Parathyroid adenoma (tissue), 2 donors: ENCODE measurements at regions not wholly inside any gene's neighbourhood (a gene's known extent, or its start where the extent isn't known, plus 50 kb on each side); places are given as distances from the start of the nearest gene placed in this dataset.

Source experiments
- H2AFZ ChIP-seq: fragments of 300-600 bp; sonication (generic); one replicate; pipeline ENCODE4 v1.7.0; 2017; ENCODE audit warnings: antibody characterized with exemption, mild to moderate bottlenecking
- H3K27ac ChIP-seq: fragments of 300-600 bp; sonication (generic); one replicate; pipeline ENCODE4 v1.7.0; 2017
- H3K27me3 ChIP-seq: fragments of 300-600 bp; sonication (generic); one replicate; pipeline ENCODE4 v1.7.0; 2017; ENCODE audit warnings: low read length; ENCODE audit not compliant: control insufficient read depth, insufficient read depth
- H3K36me3 ChIP-seq: fragments of 300-600 bp; sonication (generic); one replicate; pipeline ENCODE4 v1.7.0; 2017; ENCODE audit warnings: low read length; ENCODE audit not compliant: control insufficient read depth, insufficient read depth
- H3K4me1 ChIP-seq: fragments of 300-600 bp; sonication (generic); one replicate; pipeline ENCODE4 v1.7.0; 2017; ENCODE audit warnings: control low read depth
- H3K4me2 ChIP-seq: fragments of 300-600 bp; sonication (generic); one replicate; pipeline ENCODE4 v1.7.0; 2017; ENCODE audit warnings: low read length
- H3K4me3 ChIP-seq: fragments of 300-600 bp; sonication (generic); one replicate; pipeline ENCODE4 v1.7.0; 2017; ENCODE audit warnings: low read depth, low read length
- H3K79me2 ChIP-seq: fragments of 300-600 bp; sonication (generic); one replicate; pipeline ENCODE4 v1.7.0; 2017; ENCODE audit warnings: control low read depth
- H3K9ac ChIP-seq: fragments of 300-600 bp; sonication (generic); one replicate; pipeline ENCODE4 v1.7.0; 2017; ENCODE audit warnings: mild to moderate bottlenecking
- H3K9me3 ChIP-seq: fragments of 300-600 bp; sonication (generic); one replicate; pipeline ENCODE4 v1.7.0; 2017; ENCODE audit warnings: low read length; ENCODE audit not compliant: control insufficient read depth
- CTCF ChIP-seq: fragments of 300-600 bp; sonication (generic); IDR thresholded peaks from one replicate; pipeline ENCODE4 v1.7.0; 2017; ENCODE audit warnings: antibody characterized with exemption, mild to moderate bottlenecking
- donor health status: primary hyperparathyroidism.

GRCh38 chr9:18353473-18353872, 120.5 kb upstream of the ADAMTSL1 start:
- no peak for TF ChIP-seq CTCF
- no peak overlapping the region for H3K9ac ChIP-seq
- H3K9me3 ChIP-seq = no peaks in the 10 kb centered on the region
- no peaks in the 10 kb centered on the region for H3K79me2 ChIP-seq
- H3K27me3 ChIP-seq = no peaks in the 10 kb centered on the region
- no peak overlapping the region for H3K27ac ChIP-seq
- H3K4me2 ChIP-seq = no peak overlapping the region
- H3K4me1 ChIP-seq = no peaks in the 10 kb centered on the region
- H2AFZ ChIP-seq = no peak overlapping the region
- no peaks in the 10 kb centered on the region for H3K36me3 ChIP-seq
- H3K4me3 ChIP-seq = no peak overlapping the region

- no peak overlapping the region for H3K9ac ChIP-seq
- H3K27me3 ChIP-seq = no peaks in the 10 kb centered on the region
- peaks cover 3% of the 10 kb centered on the region for H3K4me1 ChIP-seq
- H3K9me3 ChIP-seq = no peaks in the 10 kb centered on the region
- no peak for TF ChIP-seq CTCF
- H3K27ac ChIP-seq = no peak overlapping the region
- no peak overlapping the region for H3K4me3 ChIP-seq
- no peak overlapping the region for H2AFZ ChIP-seq
- H3K79me2 ChIP-seq = no peaks in the 10 kb centered on the region
- no peak overlapping the region for H3K4me2 ChIP-seq
- H3K36me3 ChIP-seq = no peaks in the 10 kb centered on the region
Observed at GRCh38 chr9:18357321-18357720, 116.6 kb upstream of the ADAMTSL1 start.

GRCh38 chr9:18358325-18358724, 115.6 kb upstream of the ADAMTSL1 start:
- H3K79me2 ChIP-seq = no peaks in the 10 kb centered on the region
- H2AFZ ChIP-seq = no peak overlapping the region
- H3K4me2 ChIP-seq = no peak overlapping the region
- no peaks in the 10 kb centered on the region for H3K36me3 ChIP-seq
- no peak for TF ChIP-seq CTCF
- no peak overlapping the region for H3K27ac ChIP-seq
- H3K9me3 ChIP-seq = no peaks in the 10 kb centered on the region
- peaks cover 3% of the 10 kb centered on the region for H3K4me1 ChIP-seq
- H3K27me3 ChIP-seq = no peaks in the 10 kb centered on the region
- H3K4me3 ChIP-seq = no peak overlapping the region
- no peak overlapping the region for H3K9ac ChIP-seq

GRCh38 chr9:18359335-18359734, 114.6 kb upstream of the ADAMTSL1 start:
- Histone ChIP-seq H3K4me1 (peaks cover 3% of the 10 kb centered on the region), H3K27ac (no peak overlapping the region), H3K36me3 (no peaks in the 10 kb centered on the region), H3K27me3 (no peaks in the 10 kb centered on the region), H3K4me3 (no peak overlapping the region), H3K9ac (no peak overlapping the region), H3K79me2 (no peaks in the 10 kb centered on the region), H3K4me2 (no peak overlapping the region), H3K9me3 (no peaks in the 10 kb centered on the region), H2AFZ (no peak overlapping the region)
- TF ChIP-seq CTCF = no peak

- Histone ChIP-seq H2AFZ (peak overlapping the region; percentile 29), H3K4me2 (no peak overlapping the region), H3K9ac (no peak overlapping the region), H3K9me3 (no peaks in the 10 kb centered on the region), H3K36me3 (no peaks in the 10 kb centered on the region), H3K79me2 (no peaks in the 10 kb centered on the region), H3K27me3 (no peaks in the 10 kb centered on the region), H3K4me3 (no peak overlapping the region), H3K4me1 (peaks cover 3% of the 10 kb centered on the region), H3K27ac (no peak overlapping the region)
- TF ChIP-seq CTCF = no peak
Observed at GRCh38 chr9:18360005-18360404, 113.9 kb upstream of the ADAMTSL1 start.
